ENCODE measurements at regions not wholly inside any gene's neighbourhood (a gene's known extent, or its start where the extent isn't known, plus 50 kb on each side); places are given as distances from the start of the nearest gene placed in this dataset.

GRCh38 chr1:67555461-67556296 is 125.5 kb upstream of the SERBP1 start:
- intact Hi-C loops (cut with DNase I) = no loop called here
- 67 to 85% (median 77%) methylated on average over 15 of the region's 15 CpGs for WGBS, 4 donors
- H3K27ac ChIP-seq = no peak overlapping the region
- H3K27me3 ChIP-seq = no peaks in the 10 kb centered on the region
- no peaks in the 10 kb centered on the region for H3K36me3 ChIP-seq (replicated peaks in 1 of 2)
- no peaks in the 10 kb centered on the region for H3K9me3 ChIP-seq (replicated peaks in 1 of 3)
- H3K4me1 ChIP-seq (replicated peaks in 1 of 2) = peaks cover 0 to 6% of the 10 kb centered on the region in 2 donors
- no peak overlapping the region for H3K4me3 ChIP-seq
- TF ChIP-seq CTCF (IDR thresholded peaks at IDR 0.05) = no peak
- TF ChIP-seq POLR2A (IDR thresholded peaks at IDR 0.05) = no peak
- no peak for DNase-seq

DNA sequence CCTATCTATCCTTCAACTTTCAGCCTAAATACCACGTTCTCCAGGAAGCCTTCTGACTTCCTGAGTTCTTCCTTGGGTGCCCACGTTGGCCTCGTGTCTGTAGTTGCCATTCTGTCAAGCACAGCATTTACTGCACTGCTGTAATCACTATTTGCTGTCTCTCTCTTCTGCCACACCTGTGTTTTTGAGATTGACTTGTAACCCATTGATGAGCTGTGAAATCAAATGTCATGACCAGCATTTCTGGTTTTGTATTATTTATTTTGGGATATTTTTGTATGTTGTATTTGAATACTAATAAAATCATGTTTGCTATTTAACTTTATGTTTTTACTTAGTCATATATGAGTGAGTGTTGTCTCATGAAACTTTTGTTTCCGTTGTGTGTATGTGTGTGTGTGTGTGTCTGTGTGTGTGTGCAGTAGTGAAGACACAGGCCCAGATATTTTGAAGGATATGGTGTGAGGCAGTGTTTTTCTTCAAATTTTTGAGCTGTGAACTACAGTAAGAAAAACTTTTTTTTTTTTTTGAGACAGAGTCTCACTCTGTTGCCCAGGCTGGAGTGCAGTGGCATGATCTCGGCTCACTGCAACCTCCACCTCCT is 126.2 kb upstream of the SERBP1 start:
- no peak for DNase-seq
- no peak overlapping the region for H3K27ac ChIP-seq
- WGBS, 4 donors = 59 to 72% (median 67%) methylated on average over 5 of the region's 5 CpGs

DNA sequence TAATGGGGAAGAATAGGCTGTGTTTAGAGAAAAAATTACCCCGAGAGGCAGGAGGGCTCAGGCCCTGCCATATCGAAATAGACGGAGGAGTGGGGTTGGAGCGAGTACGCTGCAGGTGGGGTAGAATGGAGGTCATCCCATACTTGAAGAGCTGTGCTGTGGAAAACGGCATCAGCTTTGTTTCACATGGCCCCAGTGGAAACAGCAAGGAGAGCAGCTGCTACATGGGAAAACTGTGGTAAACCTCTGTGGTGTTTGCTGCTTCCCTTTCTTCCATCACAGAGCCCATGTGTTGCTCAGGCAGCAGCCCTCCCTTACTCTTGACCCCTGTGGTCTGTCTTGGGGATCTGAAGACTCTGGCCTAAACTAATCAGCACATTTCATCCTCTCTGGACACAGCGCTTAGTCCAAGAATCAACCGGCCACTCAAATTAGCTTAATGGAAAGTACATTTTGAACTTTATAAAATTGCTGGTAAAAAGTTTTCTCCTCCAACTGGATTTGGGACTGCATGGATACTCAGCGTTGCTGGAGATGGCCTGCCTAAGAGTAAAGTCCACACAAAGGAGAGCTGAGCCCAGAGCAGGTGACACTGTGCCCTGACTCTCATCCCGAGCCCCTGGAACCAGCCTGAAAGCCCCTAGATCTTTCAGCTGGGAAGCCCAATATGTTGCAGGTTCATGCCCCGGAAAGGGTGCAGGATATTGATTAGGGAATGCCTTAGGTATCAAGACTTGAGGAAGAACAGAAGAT is 127.1 kb upstream of the GADD45A start:
- 73 to 86% (median 78%) methylated on average over 11 of the region's 11 CpGs for WGBS, 4 donors
- Histone ChIP-seq H3K36me3 (replicated peaks in 1 of 2) (no peaks in the 10 kb centered on the region), H3K27ac (no peak overlapping the region), H3K4me1 (replicated peaks in 1 of 2) (peaks cover 3 to 18% of the 10 kb centered on the region in 2 donors), H3K9me3 (replicated peaks in 1 of 3) (no peaks in the 10 kb centered on the region), H3K4me3 (no peak overlapping the region), H3K27me3 (no peaks in the 10 kb centered on the region)
- DNase-seq = no peak
- intact Hi-C loops (cut with DNase I) = no loop called here
- no peak for TF ChIP-seq POLR2A (IDR thresholded peaks at IDR 0.05)
- TF ChIP-seq CTCF (IDR thresholded peaks at IDR 0.05) = no peak

More for the DNA sequence above, 126.2 kb upstream of the SERBP1 start:
- Histone ChIP-seq H3K27me3 (no peaks in the 10 kb centered on the region), H3K4me1 (replicated peaks in 1 of 2) (peaks cover 0 to 9% of the 10 kb centered on the region in 2 donors), H3K36me3 (replicated peaks in 1 of 2) (no peaks in the 10 kb centered on the region), H3K9me3 (replicated peaks in 1 of 3) (no peaks in the 10 kb centered on the region), H3K4me3 (no peak overlapping the region)
- TF ChIP-seq CTCF (IDR thresholded peaks at IDR 0.05) (no peak), POLR2A (IDR thresholded peaks at IDR 0.05) (no peak)
- intact Hi-C loops (cut with DNase I) = no loop called here
